ENCODE measurements at regions not wholly inside any gene's neighbourhood (a gene's known extent, or its start where the extent isn't known, plus 50 kb on each side); places are given as distances from the start of the nearest gene placed in this dataset.
A peak's percentile ranks its signal among the peaks of the same experiment; 100 is the strongest.

GRCh38 chr2:180367815-180368214 is 360.7 kb upstream of the CWC22 start:
- peak; percentile 53 to 84 (median 60) for DNase-seq

DNA sequence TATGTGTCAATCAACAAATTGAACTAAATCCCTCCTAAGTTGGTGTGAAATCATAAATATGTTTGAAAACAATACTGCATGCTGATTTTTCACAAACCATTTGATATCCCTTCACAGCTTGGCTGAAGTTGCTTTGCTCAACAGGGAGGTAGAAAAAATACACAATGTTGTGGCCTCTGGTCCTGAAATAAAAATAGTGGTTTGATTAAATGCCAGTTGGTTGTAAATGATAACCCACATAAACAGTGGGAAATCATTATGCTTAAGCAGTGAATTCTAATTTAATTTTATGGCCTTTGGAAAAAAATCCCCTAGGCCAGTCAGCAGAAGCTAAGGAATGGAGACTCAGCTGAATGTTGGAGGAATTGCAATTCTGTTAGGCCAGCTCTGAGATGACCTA is 359.4 kb upstream of the CWC22 start:
- peak in 1 of 3 donors; percentile 34 for DNase-seq

- DNase-seq = no peak
Observed at GRCh38 chr2:180364719-180365118, 357.6 kb upstream of the CWC22 start.

GRCh38 chr2:180360283-180360618 is 353.2 kb upstream of the CWC22 start:
- no peak for DNase-seq

GRCh38 chr2:180359522-180360282 is 352.6 kb upstream of the CWC22 start:
- DNase-seq = no peak

DNA sequence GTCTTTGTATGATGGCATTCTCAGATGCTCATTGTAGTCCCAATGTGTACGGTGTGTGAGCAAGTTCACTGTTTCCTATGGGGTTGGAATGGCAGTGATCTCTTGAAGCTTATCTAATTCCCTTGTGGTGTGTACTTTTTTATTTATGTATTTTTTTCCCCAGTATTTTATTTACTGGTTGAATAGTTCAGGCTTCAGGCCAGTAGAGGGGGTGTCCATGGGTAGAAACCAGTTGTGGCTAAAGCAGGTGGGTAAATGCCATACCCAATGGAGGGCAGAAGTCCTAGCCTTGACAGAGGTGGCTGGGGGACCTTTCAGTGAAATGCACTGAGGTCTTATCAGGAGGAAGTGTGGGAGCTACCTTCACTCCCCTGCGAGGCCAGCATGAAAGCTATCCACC is 351.4 kb upstream of the CWC22 start:
- no peak for DNase-seq

- no peak for DNase-seq
Observed at GRCh38 chr2:180356676-180357075, 349.6 kb upstream of the CWC22 start.

DNA sequence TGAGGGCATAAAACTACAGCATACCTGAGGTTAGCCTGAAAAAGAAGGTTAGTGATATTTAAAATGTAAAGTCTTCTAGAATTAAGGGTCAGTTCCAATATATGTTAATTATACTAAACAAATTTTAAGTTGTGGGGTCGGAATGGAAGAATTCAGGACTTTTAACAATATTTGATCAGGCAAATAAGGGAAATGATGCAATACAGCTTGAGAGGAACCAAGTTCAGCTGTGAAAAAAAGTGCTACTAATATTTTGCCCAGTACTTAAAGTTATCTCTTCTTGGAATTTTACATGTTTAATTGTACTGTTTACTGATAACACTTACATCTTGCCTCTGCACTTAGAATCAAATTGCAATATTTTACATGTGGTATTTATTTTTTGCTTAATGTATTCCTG is 345.5 kb upstream of the CWC22 start:
- no peak for DNase-seq

GRCh38 chr2:180349809-180350208 is 342.7 kb upstream of the CWC22 start:
- DNase-seq = no peak

GRCh38 chr2:180343528-180344345 is 336.6 kb upstream of the CWC22 start:
- peak in 2 of 3 donors; percentile 28 to 53 for DNase-seq

DNA sequence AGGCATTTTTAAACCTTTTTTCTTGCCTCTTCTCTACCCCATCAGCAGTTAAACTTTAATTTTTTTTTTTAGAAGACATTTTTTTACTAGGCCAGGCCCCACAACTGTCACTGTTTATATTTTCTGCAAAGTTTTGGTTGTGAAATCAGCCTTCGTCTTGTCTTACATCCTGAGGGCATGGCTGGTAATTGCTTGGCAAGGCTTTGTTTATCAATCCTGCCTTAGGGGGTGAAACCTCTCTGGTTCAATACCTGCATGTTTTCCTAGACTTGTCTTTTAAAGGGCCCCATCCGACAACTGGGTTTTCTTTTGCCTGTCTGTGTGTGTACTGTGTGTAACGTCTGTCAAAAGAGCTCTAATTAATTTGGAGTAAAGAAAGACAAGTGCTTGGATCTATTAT is 330.0 kb upstream of the CWC22 start:
- DNase-seq = no peak

GRCh38 chr2:180336550-180336949 is 329.5 kb upstream of the CWC22 start:
- DNase-seq = no peak

- no peak for DNase-seq
Observed at GRCh38 chr2:180334514-180334913, 327.4 kb upstream of the CWC22 start.

GRCh38 chr2:180328795-180329422 is 321.8 kb upstream of the CWC22 start:
- DNase-seq = no peak

- DNase-seq = no peak
Observed at GRCh38 chr2:180327185-180327584, 320.1 kb upstream of the CWC22 start.

DNA sequence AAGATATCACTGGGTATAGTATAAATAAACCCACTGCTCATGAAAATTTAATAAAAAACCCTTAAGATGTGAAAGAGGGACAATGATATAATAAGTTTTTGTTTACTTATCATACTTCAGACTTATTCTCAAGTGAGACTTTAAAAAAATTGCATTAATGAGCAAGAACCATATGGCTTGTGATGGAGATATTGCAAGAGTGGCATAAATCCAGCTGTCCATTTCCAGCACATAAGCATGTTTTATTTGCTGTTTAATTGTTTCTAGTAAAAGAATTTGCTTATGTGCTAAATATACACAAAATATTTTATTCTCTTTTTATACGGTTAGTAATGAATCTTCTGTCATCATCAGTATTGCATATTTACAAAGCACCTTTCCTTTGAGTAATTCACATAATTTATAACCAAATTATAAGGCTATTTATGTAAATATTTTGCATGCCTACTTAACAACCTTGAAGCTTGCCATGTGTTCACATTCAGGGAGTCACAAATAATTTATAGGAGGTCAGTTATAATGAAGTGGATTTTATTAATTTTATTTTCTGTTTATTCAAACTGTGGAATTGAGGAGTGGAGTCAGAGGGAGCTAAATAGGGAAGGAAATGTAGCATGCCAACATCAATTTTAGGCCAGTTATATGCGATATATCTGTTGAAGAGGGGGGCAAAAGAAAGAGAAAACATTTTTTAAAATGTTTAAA is 318.5 kb upstream of the CWC22 start:
- no peak for DNase-seq

GRCh38 chr2:180324182-180324581 is 317.1 kb upstream of the CWC22 start:
- DNase-seq = no peak

DNA sequence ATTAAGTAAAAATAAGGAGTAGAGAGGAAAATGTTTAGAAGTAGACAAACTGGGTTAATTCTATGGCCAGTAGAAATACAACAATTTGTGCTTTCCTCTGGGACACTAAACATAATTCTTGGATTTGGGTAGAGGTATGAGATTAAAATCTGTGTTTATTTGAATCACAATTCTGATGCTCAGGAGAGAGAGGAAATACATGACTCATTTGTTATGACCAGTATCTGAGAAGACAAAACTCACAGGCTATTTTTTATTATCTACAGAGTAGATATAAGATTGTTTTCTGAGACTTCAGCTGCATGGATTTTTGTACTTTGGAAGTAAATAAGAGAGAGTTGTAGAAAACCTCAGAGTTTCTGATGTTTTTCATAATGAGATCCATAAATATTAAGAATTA is 315.7 kb upstream of the CWC22 start:
- DNase-seq = peak in 1 of 3 donors; percentile 9

GRCh38 chr2:180319586-180320405 is 312.7 kb upstream of the CWC22 start:
- DNase-seq = no peak

- no peak for DNase-seq
Observed at GRCh38 chr2:180314086-180314485, 307.0 kb upstream of the CWC22 start.

- DNase-seq = no peak
Observed at GRCh38 chr2:180312542-180312941, 305.4 kb upstream of the CWC22 start.
